ENCODE measurements at regions not wholly inside any gene's neighbourhood (a gene's known extent, or its start where the extent isn't known, plus 50 kb on each side); places are given as distances from the start of the nearest gene placed in this dataset.
A peak's percentile ranks its signal among the peaks of the same experiment; 100 is the strongest.

DNA sequence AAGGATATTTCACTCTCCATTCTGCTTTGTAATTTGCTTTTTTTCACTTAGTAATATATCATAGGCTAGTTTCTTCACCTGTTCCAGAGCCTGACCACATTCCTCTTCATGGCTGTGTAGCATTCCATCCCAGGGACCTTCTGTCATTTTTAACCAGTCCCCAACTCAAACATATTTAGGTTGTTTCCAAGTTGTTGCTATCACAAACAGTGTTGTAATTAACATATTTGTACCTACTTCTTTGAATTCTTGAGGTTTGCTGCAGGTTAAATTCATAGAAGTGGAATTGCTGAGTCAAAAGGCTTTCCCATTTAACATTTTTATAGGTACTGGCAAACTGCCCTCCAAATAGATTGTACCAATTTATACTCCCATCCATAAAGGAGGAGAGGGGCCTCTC, 65.1 kb upstream of the MED9 start:
- TF ChIP-seq, protein P1, sequence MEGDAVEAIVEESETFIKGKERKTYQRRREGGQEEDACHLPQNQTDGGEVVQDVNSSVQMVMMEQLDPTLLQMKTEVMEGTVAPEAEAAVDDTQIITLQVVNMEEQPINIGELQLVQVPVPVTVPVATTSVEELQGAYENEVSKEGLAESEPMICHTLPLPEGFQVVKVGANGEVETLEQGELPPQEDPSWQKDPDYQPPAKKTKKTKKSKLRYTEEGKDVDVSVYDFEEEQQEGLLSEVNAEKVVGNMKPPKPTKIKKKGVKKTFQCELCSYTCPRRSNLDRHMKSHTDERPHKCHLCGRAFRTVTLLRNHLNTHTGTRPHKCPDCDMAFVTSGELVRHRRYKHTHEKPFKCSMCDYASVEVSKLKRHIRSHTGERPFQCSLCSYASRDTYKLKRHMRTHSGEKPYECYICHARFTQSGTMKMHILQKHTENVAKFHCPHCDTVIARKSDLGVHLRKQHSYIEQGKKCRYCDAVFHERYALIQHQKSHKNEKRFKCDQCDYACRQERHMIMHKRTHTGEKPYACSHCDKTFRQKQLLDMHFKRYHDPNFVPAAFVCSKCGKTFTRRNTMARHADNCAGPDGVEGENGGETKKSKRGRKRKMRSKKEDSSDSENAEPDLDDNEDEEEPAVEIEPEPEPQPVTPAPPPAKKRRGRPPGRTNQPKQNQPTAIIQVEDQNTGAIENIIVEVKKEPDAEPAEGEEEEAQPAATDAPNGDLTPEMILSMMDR (IDR thresholded peaks at IDR 0.05; ENCODE audit: control insufficient read depth, insufficient read depth, low read depth, low read length, missing control alignments) = no peak
- no peak overlapping the region for H3K4me3 ChIP-seq (ENCODE audit: control insufficient read depth, low read depth, low read length)
- no peak for DNase-seq (ENCODE audit: low read depth)

DNA sequence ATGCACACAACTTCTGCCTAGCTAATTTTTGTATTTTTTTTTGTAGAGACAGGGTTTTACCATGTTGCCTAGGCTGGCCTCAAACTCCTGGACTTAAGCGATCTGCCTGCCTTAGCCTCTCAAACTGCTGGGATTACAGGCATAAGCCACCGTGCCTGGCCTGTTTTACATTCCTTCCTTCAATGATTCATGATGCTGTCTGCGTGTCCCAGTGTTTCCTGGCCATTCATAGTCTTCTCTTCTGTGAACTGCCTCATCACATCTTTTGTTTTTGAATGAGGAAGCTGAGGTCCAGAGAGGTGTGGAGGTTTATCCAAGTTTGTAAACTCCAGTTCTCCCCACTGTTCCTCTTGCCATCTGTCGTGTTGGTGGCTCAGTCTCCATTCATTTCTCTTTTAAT, 64.5 kb upstream of the MED9 start:
- no peak for DNase-seq (ENCODE audit: low read depth)
- no peak overlapping the region for H3K4me3 ChIP-seq (ENCODE audit: control insufficient read depth, low read depth, low read length)
- TF ChIP-seq, protein P1 (IDR thresholded peaks at IDR 0.05; ENCODE audit: control insufficient read depth, insufficient read depth, low read depth, low read length, missing control alignments) = no peak

DNA sequence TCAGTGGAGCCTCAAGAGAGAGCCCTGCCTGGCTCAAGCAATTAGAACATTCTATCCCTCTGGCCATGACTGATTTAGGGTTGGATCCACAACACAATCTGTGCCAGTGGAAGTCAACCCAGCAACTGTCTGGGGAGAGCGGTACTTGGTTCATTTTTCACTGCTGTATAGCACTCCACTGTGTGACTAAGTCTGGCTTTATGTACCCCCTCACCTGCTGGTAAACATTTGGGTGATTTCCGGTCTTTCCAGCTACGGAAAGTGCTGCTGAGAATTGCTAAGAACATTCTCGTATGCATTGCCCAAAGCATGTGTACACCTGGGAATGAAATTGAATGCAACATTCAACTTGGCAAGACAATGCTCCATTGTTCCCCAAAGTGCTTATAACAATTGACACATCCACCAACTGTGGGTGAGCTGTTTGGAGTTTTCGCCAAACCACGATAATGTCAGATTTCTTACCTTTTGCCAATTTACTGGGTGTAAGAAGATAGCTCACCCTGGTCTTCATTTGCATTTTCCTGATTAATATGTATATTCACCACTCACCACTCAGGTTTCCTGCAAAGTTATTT, 63.5 kb upstream of the MED9 start:
- TF ChIP-seq, protein P1 (IDR thresholded peaks at IDR 0.05; ENCODE audit: control insufficient read depth, insufficient read depth, low read depth, low read length, missing control alignments) = no peak
- DNase-seq (ENCODE audit: low read depth) = no peak
- no peak overlapping the region for H3K4me3 ChIP-seq (ENCODE audit: control insufficient read depth, low read depth, low read length)

GRCh38 chr17:17413821-17414220, 63.0 kb upstream of the MED9 start:
- H3K4me3 ChIP-seq (ENCODE audit: control insufficient read depth, low read depth, low read length) = peak overlapping the region; percentile 35
- DNase-seq (ENCODE audit: low read depth) = no peak
- TF ChIP-seq, protein P1 (IDR thresholded peaks at IDR 0.05; ENCODE audit: control insufficient read depth, insufficient read depth, low read depth, low read length, missing control alignments) = no peak

DNA sequence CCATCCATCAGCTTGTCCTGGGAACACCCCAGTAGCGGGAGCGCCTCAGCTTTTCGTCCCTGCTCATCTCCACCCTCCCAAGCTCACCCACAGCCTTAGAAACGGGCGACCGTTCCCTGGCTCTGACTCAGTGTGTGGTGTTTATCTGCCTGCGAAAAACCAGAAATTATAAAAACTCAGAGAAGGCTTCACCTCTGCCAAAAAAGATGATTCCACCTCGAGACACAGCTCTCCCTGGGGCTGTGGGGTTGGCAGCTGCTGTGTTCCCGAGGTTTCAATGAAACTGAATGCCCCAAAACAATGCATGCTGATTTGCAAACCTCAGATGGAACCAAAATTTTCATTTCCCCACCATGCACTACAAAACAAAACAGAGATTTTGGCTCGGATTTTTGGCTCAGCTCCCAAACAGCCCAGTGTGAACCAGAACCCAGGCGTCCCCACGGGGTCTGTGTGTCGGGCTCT, 62.4 kb upstream of the MED9 start:
- no peak for DNase-seq (ENCODE audit: low read depth)
- peak overlapping the region; percentile 35 for H3K4me3 ChIP-seq (ENCODE audit: control insufficient read depth, low read depth, low read length)
- TF ChIP-seq, protein P1 (IDR thresholded peaks at IDR 0.05; ENCODE audit: control insufficient read depth, insufficient read depth, low read depth, low read length, missing control alignments) = no peak

DNA sequence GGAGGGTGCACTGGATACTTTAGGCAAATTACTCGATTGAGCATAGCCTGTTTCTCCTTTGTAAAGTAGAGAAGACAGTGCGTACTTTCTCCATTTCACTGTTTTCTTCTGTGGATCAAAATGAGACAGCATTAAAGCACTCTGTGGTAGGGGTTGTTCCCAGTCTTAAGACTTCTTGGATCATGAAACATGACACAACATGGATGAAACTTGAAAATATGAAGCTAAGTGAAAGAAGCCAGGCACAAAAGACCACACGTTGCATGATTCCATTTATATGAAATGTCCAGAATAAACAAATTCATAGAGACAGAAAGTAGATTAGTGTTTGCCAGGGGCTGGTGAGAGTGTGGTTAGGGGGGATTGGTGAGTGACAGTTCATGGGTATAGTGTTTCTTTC, 61.8 kb upstream of the MED9 start:
- DNase-seq (ENCODE audit: low read depth) = no peak
- TF ChIP-seq, protein P1 (IDR thresholded peaks at IDR 0.05; ENCODE audit: control insufficient read depth, insufficient read depth, low read depth, low read length, missing control alignments) = no peak
- no peak overlapping the region for H3K4me3 ChIP-seq (ENCODE audit: control insufficient read depth, low read depth, low read length)

- no peak overlapping the region for H3K4me3 ChIP-seq (ENCODE audit: control insufficient read depth, low read depth, low read length)
- TF ChIP-seq, protein P1 (IDR thresholded peaks at IDR 0.05; ENCODE audit: control insufficient read depth, insufficient read depth, low read depth, low read length, missing control alignments) = no peak
- DNase-seq (ENCODE audit: low read depth) = no peak
These were observed 60.8 kb upstream of the MED9 start for GRCh38 chr17:17416007-17416399.
